ENCODE measurements at regions not wholly inside any gene's neighbourhood (a gene's known extent, or its start where the extent isn't known, plus 50 kb on each side); places are given as distances from the start of the nearest gene placed in this dataset.
A peak's percentile ranks its signal among the peaks of the same experiment; 100 is the strongest.

DNA sequence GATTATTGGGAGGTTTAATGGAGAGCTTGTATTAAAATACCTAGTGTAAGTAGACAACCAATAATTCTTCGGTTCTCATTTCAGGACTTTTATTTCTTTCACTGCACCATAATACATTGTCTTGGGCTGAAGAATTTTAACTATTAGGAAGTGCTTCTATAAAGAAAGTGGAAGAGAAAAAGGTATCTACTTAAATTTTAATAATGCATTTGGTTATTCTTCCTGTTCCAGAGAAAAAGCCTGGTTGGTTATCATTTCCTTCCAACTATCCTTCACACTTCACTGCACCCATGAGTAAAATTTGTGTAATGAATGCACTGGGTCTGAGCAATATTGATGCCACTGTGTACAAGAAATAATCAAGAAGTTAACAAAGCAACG, 629.0 kb upstream of the DPP6 start:
- H3K27ac Mint-ChIP-seq = no peak overlapping the region
- peaks cover 7% of the 10 kb centered on the region for H3K27me3 Mint-ChIP-seq (ENCODE audit: low read depth)
- ATAC-seq (no peak), DNase-seq (ENCODE audit: low spot score) (no peak)
- CTCF ChIA-PET = no interaction called here
- H3K4me1 Mint-ChIP-seq = no peaks in the 10 kb centered on the region
- H3K9me3 Mint-ChIP-seq = peaks cover 96% of the 10 kb centered on the region
- H3K4me3 Mint-ChIP-seq = no peak overlapping the region
- H3K36me3 Mint-ChIP-seq = peaks cover 79% of the 10 kb centered on the region
- TF ChIP-seq ZNF416 (CRISPR knock-in tag; IDR thresholded peaks at IDR 0.05) (no peak), GRHL2 (CRISPR knock-in tag; IDR thresholded peaks at IDR 0.05; ENCODE audit: insufficient replicate concordance, severe bottlenecking) (no peak), ZNF671 (CRISPR knock-in tag; IDR thresholded peaks at IDR 0.05) (no peak), ZNF138 (CRISPR knock-in tag; conservative IDR thresholded peaks at IDR 0.05) (no peak), IRF2 (CRISPR knock-in tag; IDR thresholded peaks at IDR 0.05; ENCODE audit: borderline replicate concordance, low read depth) (no peak), PRRX2 (CRISPR knock-in tag; IDR thresholded peaks at IDR 0.05) (no peak)
- TF ChIP-seq, protein P1, sequence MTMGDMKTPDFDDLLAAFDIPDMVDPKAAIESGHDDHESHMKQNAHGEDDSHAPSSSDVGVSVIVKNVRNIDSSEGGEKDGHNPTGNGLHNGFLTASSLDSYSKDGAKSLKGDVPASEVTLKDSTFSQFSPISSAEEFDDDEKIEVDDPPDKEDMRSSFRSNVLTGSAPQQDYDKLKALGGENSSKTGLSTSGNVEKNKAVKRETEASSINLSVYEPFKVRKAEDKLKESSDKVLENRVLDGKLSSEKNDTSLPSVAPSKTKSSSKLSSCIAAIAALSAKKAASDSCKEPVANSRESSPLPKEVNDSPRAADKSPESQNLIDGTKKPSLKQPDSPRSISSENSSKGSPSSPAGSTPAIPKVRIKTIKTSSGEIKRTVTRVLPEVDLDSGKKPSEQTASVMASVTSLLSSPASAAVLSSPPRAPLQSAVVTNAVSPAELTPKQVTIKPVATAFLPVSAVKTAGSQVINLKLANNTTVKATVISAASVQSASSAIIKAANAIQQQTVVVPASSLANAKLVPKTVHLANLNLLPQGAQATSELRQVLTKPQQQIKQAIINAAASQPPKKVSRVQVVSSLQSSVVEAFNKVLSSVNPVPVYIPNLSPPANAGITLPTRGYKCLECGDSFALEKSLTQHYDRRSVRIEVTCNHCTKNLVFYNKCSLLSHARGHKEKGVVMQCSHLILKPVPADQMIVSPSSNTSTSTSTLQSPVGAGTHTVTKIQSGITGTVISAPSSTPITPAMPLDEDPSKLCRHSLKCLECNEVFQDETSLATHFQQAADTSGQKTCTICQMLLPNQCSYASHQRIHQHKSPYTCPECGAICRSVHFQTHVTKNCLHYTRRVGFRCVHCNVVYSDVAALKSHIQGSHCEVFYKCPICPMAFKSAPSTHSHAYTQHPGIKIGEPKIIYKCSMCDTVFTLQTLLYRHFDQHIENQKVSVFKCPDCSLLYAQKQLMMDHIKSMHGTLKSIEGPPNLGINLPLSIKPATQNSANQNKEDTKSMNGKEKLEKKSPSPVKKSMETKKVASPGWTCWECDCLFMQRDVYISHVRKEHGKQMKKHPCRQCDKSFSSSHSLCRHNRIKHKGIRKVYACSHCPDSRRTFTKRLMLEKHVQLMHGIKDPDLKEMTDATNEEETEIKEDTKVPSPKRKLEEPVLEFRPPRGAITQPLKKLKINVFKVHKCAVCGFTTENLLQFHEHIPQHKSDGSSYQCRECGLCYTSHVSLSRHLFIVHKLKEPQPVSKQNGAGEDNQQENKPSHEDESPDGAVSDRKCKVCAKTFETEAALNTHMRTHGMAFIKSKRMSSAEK (CRISPR knock-in tag; IDR thresholded peaks at IDR 0.05; ENCODE audit: borderline replicate concordance) = no peak
- POLR2A ChIA-PET = no interaction called here

DNA sequence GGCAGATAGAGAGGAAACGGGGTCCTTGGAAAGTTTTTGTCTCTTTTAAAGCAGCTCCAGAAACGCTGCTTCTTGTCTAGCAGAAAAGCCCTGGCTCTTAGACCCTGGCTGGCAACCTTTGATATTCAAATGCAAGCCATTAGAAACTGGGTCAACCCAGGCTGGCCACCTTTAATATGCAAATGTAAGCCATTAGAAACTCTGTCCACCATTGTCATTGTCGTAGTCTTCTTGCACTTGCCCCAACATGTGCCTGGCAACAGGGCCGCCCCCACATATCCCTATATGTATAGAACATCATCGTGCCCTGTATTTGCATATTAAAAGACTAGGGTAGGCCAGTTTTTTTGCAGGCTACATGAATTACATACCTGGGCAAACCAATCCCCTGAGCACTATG, 621.3 kb upstream of the DPP6 start:
- H3K27me3 Mint-ChIP-seq (ENCODE audit: low read depth) = peaks cover 11% of the 10 kb centered on the region
- CTCF ChIA-PET = no interaction called here
- H3K4me3 Mint-ChIP-seq = no peak overlapping the region
- ATAC-seq (peak; percentile 85), DNase-seq (ENCODE audit: low spot score) (no peak)
- peaks cover 91% of the 10 kb centered on the region for H3K9me3 Mint-ChIP-seq
- POLR2A ChIA-PET = no interaction called here
- no peak overlapping the region for H3K27ac Mint-ChIP-seq
- no peaks in the 10 kb centered on the region for H3K4me1 Mint-ChIP-seq
- H3K36me3 Mint-ChIP-seq = peaks cover 74% of the 10 kb centered on the region
- TF ChIP-seq, protein P2, sequence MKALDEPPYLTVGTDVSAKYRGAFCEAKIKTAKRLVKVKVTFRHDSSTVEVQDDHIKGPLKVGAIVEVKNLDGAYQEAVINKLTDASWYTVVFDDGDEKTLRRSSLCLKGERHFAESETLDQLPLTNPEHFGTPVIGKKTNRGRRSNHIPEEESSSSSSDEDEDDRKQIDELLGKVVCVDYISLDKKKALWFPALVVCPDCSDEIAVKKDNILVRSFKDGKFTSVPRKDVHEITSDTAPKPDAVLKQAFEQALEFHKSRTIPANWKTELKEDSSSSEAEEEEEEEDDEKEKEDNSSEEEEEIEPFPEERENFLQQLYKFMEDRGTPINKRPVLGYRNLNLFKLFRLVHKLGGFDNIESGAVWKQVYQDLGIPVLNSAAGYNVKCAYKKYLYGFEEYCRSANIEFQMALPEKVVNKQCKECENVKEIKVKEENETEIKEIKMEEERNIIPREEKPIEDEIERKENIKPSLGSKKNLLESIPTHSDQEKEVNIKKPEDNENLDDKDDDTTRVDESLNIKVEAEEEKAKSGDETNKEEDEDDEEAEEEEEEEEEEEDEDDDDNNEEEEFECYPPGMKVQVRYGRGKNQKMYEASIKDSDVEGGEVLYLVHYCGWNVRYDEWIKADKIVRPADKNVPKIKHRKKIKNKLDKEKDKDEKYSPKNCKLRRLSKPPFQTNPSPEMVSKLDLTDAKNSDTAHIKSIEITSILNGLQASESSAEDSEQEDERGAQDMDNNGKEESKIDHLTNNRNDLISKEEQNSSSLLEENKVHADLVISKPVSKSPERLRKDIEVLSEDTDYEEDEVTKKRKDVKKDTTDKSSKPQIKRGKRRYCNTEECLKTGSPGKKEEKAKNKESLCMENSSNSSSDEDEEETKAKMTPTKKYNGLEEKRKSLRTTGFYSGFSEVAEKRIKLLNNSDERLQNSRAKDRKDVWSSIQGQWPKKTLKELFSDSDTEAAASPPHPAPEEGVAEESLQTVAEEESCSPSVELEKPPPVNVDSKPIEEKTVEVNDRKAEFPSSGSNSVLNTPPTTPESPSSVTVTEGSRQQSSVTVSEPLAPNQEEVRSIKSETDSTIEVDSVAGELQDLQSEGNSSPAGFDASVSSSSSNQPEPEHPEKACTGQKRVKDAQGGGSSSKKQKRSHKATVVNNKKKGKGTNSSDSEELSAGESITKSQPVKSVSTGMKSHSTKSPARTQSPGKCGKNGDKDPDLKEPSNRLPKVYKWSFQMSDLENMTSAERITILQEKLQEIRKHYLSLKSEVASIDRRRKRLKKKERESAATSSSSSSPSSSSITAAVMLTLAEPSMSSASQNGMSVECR (CRISPR knock-in tag; IDR thresholded peaks at IDR 0.05; ENCODE audit: borderline replicate concordance) = no peak
- TF ChIP-seq RELA (CRISPR knock-in tag; IDR thresholded peaks at IDR 0.05; ENCODE audit: borderline replicate concordance) (no peak), NFYB (CRISPR knock-in tag; conservative IDR thresholded peaks at IDR 0.05; ENCODE audit: low read depth) (no peak)
- TF ChIP-seq, protein P3, sequence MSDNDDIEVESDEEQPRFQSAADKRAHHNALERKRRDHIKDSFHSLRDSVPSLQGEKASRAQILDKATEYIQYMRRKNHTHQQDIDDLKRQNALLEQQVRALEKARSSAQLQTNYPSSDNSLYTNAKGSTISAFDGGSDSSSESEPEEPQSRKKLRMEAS (CRISPR knock-in tag; IDR thresholded peaks at IDR 0.05) = no peak
- TF ChIP-seq, protein P4, sequence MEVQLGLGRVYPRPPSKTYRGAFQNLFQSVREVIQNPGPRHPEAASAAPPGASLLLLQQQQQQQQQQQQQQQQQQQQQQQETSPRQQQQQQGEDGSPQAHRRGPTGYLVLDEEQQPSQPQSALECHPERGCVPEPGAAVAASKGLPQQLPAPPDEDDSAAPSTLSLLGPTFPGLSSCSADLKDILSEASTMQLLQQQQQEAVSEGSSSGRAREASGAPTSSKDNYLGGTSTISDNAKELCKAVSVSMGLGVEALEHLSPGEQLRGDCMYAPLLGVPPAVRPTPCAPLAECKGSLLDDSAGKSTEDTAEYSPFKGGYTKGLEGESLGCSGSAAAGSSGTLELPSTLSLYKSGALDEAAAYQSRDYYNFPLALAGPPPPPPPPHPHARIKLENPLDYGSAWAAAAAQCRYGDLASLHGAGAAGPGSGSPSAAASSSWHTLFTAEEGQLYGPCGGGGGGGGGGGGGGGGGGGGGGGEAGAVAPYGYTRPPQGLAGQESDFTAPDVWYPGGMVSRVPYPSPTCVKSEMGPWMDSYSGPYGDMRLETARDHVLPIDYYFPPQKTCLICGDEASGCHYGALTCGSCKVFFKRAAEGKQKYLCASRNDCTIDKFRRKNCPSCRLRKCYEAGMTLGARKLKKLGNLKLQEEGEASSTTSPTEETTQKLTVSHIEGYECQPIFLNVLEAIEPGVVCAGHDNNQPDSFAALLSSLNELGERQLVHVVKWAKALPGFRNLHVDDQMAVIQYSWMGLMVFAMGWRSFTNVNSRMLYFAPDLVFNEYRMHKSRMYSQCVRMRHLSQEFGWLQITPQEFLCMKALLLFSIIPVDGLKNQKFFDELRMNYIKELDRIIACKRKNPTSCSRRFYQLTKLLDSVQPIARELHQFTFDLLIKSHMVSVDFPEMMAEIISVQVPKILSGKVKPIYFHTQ (CRISPR knock-in tag; IDR thresholded peaks at IDR 0.05) = no peak

All from WTC11 (cell line).